ENCODE measurements at regions not wholly inside any gene's neighbourhood (a gene's known extent, or its start where the extent isn't known, plus 50 kb on each side); places are given as distances from the start of the nearest gene placed in this dataset.

DNA sequence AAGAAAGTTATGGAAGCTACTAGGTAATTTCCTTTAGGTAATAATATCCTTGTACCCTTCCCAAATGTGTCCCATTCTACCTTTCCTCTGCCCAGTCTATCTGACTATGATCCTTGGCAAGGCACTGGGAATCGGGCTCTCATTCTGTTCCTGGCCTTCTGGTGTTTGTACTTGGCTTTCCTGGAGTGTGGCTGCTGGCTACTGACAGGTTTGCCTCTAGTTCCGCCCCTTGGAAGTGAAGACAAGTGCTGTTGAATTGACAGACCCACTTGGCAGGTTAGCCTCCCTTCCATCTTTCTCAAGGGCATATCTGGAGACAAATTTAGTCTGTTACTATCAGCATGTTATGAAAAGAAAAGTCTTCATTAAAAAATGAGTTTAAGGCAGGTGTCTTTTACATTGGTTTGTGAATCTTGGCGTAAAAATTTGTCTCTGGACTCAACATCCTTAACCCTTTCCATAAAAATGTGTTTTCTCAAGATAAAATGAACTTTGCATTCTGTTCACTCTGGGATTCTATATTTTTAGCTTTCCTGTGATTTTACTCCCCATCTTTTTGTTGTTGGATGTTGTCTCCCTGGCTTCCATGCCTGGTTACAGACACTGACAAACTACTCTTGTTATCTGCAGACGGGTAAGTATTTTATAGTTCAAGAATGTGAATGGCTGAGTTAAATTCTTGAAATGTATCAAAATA is 287.4 kb upstream of the PDGFD start:
- TF ChIP-seq, protein P1, sequence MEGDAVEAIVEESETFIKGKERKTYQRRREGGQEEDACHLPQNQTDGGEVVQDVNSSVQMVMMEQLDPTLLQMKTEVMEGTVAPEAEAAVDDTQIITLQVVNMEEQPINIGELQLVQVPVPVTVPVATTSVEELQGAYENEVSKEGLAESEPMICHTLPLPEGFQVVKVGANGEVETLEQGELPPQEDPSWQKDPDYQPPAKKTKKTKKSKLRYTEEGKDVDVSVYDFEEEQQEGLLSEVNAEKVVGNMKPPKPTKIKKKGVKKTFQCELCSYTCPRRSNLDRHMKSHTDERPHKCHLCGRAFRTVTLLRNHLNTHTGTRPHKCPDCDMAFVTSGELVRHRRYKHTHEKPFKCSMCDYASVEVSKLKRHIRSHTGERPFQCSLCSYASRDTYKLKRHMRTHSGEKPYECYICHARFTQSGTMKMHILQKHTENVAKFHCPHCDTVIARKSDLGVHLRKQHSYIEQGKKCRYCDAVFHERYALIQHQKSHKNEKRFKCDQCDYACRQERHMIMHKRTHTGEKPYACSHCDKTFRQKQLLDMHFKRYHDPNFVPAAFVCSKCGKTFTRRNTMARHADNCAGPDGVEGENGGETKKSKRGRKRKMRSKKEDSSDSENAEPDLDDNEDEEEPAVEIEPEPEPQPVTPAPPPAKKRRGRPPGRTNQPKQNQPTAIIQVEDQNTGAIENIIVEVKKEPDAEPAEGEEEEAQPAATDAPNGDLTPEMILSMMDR (conservative IDR thresholded peaks at IDR 0.05; ENCODE audit: low read depth, low read length), result no peak
- no peak for TF ChIP-seq EZH2 (IDR thresholded peaks at IDR 0.05; ENCODE audit: low read length, unreplicated experiment)

Data from PC-3 (cell line).